ENCODE measurements at regions not wholly inside any gene's neighbourhood (a gene's known extent, or its start where the extent isn't known, plus 50 kb on each side); places are given as distances from the start of the nearest gene placed in this dataset.

- DNase-seq = peak; percentile 16 to 33
These were observed 162.0 kb downstream of the KLF6 start for GRCh38 chr10:3622845-3623621.

DNA sequence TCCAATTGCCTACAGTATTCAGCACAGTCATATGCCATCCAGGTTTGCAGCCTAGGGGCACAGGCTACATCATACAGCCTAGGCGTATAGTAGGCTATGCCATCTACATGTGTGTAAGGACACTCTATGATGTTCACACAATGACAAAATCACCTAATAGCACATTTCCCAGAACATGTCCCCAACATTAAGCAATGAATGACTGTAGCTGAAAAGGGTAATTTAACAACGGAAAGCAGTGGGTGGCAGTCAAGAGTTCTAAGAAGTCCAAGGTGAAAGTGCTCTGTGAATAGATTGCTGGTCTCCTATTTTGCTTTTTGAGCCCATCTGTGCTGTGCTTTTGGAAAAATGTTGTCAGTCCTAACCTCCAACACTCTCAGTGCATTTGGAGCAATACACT is 162.6 kb downstream of the KLF6 start:
- peak in 1 of 2 donors; percentile 15 for DNase-seq

GRCh38 chr10:3620818-3621217 is 164.2 kb downstream of the KLF6 start:
- DNase-seq = no peak

DNA sequence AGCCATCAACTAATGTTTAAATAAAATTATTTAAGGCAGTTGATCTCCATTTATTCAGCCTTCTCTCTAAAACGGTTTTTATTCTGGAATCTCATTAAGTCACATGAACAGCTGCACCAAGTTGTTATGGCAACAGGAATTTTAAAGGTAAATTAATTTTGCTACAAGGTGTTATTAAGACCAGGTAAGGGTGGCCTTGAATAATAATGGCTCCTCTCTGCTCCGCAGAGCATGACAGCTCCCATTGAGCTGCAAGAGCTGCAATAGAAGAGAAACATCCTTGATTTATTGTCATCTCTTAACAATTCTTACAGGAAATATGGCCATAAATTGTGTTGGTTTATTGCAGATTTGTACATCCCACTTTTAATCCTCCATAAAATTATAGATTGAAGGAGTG is 165.8 kb downstream of the KLF6 start:
- DNase-seq = no peak

GRCh38 chr10:3616880-3617279 is 168.1 kb downstream of the KLF6 start:
- no peak for DNase-seq

- no peak for DNase-seq
These were observed 171.7 kb downstream of the KLF6 start for GRCh38 chr10:3613318-3613717.

GRCh38 chr10:3612183-3613001 is 172.6 kb downstream of the KLF6 start:
- no peak for DNase-seq

- DNase-seq = no peak
These were observed 178.7 kb downstream of the KLF6 start for GRCh38 chr10:3606309-3606708.

- DNase-seq = no peak
These were observed 179.1 kb downstream of the KLF6 start for GRCh38 chr10:3605882-3606281.

- DNase-seq = no peak
These were observed 189.3 kb downstream of the KLF6 start for GRCh38 chr10:3595736-3596135.

GRCh38 chr10:3593611-3594010 is 191.4 kb downstream of the KLF6 start:
- DNase-seq = no peak

DNA sequence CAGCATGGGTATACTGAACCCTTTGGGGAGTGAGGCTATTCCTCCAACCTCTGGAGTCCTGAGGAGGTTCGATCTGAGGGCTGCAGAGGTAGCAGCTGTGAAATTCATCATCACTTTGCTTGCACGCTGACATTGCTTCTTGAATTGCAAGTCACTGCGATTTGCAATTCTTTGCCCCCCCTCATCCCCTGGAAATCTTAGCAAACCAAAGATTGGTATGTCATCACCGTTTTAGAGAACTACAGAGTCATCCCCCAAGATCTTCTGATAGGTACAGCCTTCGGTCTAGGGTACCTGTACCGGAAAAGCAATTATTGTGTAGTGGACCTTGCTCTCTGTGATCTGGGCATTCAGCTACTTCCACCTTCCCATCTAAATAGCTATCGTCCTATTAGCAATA is 192.6 kb downstream of the KLF6 start:
- no peak for DNase-seq

GRCh38 chr10:3588816-3589215 is 196.2 kb downstream of the KLF6 start:
- DNase-seq = no peak

GRCh38 chr10:3588346-3588745 is 196.7 kb downstream of the KLF6 start:
- DNase-seq = no peak

DNA sequence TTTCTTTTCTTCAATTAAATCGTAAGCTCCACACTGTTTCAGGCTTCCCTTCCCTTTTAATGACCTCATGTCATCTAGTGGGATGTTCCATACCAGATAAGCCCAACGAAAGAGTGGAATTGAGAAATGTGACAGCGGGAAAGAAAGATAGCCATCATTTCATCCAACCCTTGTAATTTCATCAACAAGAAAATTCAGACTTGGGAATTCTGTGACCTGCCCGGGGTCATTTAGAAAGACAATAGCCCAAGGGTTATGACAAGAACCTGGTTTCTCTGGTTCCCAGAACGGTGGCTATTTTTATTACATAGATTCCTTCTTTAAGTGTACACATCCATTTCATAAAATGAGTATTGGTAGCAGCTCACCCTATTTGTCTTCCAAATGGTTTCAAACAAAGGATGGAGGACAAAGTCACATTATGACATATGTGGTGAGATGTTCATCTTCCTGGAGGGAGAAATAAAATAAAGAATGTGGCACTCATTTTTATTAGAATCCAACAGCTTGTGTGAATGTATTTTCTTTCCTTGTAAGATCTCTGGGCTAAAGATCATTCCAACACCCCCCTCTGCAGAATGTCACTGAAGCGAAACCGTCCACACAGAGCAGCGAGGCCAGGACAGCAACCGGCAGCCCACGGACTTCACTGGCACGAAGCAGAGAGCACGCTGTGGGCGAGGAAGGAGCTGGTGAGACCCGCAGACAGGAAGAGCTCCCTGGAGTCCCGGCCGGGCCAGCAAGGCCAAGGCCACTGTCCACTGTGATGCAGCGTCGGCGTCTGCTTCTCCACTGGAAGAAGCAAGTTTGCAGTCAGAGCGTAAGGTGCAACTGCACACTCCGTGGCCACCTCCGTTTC is 199.9 kb downstream of the KLF6 start:
- DNase-seq = no peak

DNA sequence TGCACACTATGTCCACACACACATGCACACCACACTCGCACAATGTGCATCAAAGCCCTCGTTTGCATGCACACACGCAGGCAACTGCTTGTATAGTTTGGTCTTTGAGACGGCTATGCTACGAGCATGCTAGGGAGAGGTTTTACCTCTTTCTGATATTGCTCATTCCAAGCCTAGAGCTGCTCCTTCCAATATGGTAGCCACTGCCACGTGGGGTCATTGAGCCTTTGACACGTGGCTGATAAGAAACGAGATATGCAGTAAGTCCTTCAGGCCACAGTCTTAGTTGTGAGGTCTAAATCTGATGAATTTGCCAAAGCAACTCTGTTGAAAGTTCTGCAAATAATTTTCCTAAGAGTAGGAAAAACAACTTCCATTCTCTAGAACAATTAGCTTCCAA is 204.4 kb downstream of the KLF6 start:
- DNase-seq = no peak

DNA sequence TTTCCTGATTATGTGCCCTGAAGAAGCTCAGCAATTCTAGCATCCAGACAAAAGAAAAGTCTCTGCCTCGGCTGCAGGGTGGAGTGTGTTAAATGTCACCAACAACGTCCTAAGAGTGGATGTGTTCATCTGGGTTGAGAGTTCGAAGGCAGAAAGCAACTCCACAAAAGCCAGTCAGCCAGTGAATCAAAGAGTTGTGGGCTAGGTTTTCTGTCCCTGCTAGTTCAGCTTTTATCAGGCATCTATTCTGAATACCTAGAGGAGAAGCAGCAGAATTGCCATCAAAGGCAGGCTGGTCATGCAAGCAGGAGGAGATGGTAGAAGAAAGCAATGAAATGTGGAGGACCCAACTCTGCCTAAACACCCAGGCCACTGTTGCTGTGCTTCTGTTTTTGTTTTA is 205.2 kb downstream of the KLF6 start:
- no peak for DNase-seq

DNA sequence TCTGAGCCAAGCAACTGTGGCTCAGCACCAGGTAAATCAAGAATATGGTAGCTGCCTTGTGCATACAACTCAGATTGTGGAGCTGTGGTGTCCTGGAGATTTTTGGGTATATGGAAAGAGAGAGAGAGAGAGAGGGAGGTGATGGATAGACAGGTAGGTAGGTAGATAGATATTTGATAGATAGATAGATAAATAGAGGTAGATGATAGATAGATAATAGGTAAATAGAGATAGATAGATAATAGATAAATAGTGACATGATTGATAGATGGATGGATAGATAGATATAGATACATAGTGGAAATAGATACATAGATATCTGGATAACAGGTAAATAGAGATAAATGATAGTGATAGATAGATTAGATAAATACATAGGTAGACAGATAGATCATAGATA is 206.3 kb downstream of the KLF6 start:
- no peak for DNase-seq

DNA sequence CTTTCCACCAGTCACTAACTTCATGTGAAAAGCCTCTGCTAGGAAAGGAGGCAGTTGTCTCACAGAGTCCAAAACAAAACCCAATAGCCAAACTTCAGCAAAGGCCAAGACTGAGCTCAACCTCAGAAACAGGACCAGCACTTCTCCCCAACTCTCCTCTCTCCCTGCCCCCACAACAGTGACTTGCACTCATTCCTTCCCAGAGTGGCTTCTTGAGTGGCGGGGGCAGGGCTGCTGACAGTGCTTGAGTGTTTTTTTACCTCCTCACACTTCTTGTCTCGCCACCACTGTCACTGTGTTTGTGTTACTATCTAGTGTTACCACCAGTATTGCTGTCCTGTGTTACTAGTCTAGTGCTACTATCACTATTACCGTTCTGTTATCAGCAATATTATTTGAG is 206.8 kb downstream of the KLF6 start:
- no peak for DNase-seq

DNA sequence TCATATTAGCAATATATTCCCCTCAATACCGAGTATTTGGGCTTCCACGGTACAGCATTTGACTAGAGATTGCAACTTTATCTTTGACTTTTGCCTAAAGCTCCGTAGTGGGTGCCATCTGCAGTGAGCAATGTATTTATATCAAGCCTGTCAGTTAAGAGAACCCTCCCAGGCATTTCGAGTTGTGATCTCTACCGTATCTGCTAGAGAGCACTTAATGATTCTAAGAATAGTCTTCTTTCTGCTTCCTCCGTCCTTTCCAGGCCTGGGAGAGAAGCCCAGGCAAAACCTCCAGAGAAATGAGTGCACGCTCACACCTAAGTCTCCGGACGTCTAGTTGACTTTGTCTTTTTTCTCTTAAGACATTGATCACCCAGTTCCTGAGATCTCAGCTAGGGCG is 210.6 kb downstream of the KLF6 start:
- DNase-seq = no peak

- no peak for DNase-seq
These were observed 211.5 kb downstream of the KLF6 start for GRCh38 chr10:3573498-3573897.

- no peak for DNase-seq
These were observed 213.6 kb downstream of the KLF6 start for GRCh38 chr10:3571310-3571825.

DNA sequence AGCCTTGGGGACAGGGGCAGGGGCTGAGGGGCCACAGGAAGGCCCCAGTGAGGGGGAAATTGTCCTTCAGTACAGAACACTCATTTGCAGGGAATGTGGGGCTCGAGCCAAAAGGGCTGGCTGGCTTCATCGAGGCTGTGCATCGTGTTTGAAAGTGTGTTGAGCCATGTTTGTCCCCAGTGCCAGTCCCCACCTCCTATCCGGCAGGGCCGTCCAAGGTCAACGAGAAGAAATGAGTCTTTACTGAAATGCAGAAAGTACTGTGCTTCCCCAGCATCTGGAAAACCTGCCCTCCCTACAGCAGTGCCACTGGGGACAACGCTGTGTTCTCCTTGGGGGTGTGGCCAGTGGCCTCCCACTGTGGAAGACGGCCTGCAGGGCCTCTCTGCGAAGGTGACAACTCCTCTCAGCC is 214.1 kb downstream of the KLF6 start:
- DNase-seq = no peak

All from stimulated activated CD4-positive, alpha-beta T cell treated with anti-CD3 and anti-CD28 coated beads, Interleukin-2, amount 100 ng/mL, for 48 hours (primary cell).